ENCODE measurements at regions not wholly inside any gene's neighbourhood (a gene's known extent, or its start where the extent isn't known, plus 50 kb on each side); places are given as distances from the start of the nearest gene placed in this dataset.
"Not testable (repeated sequence)": the region's sequence is repeated elsewhere in the genome, so short reads cannot be mapped to it uniquely, and the experiment has no call there.

DNA sequence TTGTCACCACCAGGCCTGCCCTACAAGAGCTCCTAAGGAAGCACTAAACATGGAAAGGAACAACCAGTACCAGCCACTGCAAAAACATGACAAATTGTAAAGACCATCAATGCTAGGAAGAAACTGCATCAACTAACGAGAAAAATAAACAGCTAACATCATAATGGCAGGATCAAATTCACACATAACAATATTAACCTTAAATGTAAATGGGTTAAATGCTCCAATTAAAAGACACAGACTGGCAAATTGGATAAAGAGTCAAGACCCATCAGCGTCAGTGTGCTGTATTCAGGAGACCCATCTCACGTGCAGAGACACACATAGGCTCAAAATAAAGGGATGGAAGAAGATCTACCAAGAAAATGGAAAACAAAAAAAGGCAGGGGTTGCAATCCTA is 77.0 kb upstream of the SAMSN1 start:
- TF ChIP-seq CTCF (IDR thresholded peaks at IDR 0.05); POLR2AphosphoS5 (IDR thresholded peaks at IDR 0.05; ENCODE audit: insufficient read depth in 1 of 2, low read depth in 1 of 2); POLR2A (IDR thresholded peaks at IDR 0.05): not testable (repeated sequence)
